ENCODE measurements at regions not wholly inside any gene's neighbourhood (a gene's known extent, or its start where the extent isn't known, plus 50 kb on each side); places are given as distances from the start of the nearest gene placed in this dataset.

GRCh38 chr15:54719325-54719724 is 477.4 kb downstream of the RSL24D1 start:
- TF ChIP-seq, protein P1, sequence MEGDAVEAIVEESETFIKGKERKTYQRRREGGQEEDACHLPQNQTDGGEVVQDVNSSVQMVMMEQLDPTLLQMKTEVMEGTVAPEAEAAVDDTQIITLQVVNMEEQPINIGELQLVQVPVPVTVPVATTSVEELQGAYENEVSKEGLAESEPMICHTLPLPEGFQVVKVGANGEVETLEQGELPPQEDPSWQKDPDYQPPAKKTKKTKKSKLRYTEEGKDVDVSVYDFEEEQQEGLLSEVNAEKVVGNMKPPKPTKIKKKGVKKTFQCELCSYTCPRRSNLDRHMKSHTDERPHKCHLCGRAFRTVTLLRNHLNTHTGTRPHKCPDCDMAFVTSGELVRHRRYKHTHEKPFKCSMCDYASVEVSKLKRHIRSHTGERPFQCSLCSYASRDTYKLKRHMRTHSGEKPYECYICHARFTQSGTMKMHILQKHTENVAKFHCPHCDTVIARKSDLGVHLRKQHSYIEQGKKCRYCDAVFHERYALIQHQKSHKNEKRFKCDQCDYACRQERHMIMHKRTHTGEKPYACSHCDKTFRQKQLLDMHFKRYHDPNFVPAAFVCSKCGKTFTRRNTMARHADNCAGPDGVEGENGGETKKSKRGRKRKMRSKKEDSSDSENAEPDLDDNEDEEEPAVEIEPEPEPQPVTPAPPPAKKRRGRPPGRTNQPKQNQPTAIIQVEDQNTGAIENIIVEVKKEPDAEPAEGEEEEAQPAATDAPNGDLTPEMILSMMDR (IDR thresholded peaks at IDR 0.05): no peak
- TF ChIP-seq ZFX (IDR thresholded peaks at IDR 0.05; ENCODE audit: borderline replicate concordance): no peak
